GM21529 (cell line): ENCODE measurements at regions not wholly inside any gene's neighbourhood (a gene's known extent, or its start where the extent isn't known, plus 50 kb on each side); places are given as distances from the start of the nearest gene placed in this dataset.
A peak's percentile ranks its signal among the peaks of the same experiment; 100 is the strongest.

Experiments
- ATAC-seq: cut with Tn5 transposase; IDR thresholded peaks from one replicate; pipeline ENCODE4 v1.9.1; 2021; ENCODE audit not compliant: unreplicated experiment

GRCh38 chr1:34470401-34470800, 284.4 kb upstream of the GJB5 start:
- no peak for ATAC-seq

- no peak for ATAC-seq
These were observed 280.3 kb upstream of the GJB5 start for GRCh38 chr1:34474566-34474965.

- ATAC-seq = no peak
These were observed 278.5 kb upstream of the GJB5 start for GRCh38 chr1:34476371-34476770.

GRCh38 chr1:34477632-34478141, 277.2 kb upstream of the GJB5 start:
- ATAC-seq = no peak

GRCh38 chr1:34478515-34479076, 276.3 kb upstream of the GJB5 start:
- ATAC-seq = no peak

- no peak for ATAC-seq
These were observed 275.1 kb upstream of the GJB5 start for GRCh38 chr1:34479731-34480130.

GRCh38 chr1:34488080-34488708, 266.7 kb upstream of the GJB5 start:
- no peak for ATAC-seq

GRCh38 chr1:34500451-34500850, 254.4 kb upstream of the GJB5 start:
- ATAC-seq = no peak

- no peak for ATAC-seq
These were observed 243.0 kb upstream of the GJB5 start for GRCh38 chr1:34511802-34512201.

GRCh38 chr1:34518146-34518699, 236.6 kb upstream of the GJB5 start:
- ATAC-seq = no peak

- ATAC-seq = no peak
These were observed 234.7 kb upstream of the GJB5 start for GRCh38 chr1:34520111-34520510.

- no peak for ATAC-seq
These were observed 230.1 kb upstream of the GJB5 start for GRCh38 chr1:34524783-34525182.

- peak; percentile 74 for ATAC-seq
These were observed 224.7 kb upstream of the GJB5 start for GRCh38 chr1:34529935-34530859.

GRCh38 chr1:34532113-34532512, 222.7 kb upstream of the GJB5 start:
- ATAC-seq = peak; percentile 45

GRCh38 chr1:34538481-34538880, 216.4 kb upstream of the GJB5 start:
- ATAC-seq = no peak

- no peak for ATAC-seq
These were observed 207.7 kb upstream of the GJB5 start for GRCh38 chr1:34547046-34547674.

GRCh38 chr1:34549199-34549598, 205.6 kb upstream of the GJB5 start:
- no peak for ATAC-seq

- no peak for ATAC-seq
These were observed 176.5 kb upstream of the GJB5 start for GRCh38 chr1:34578306-34578705.

- ATAC-seq = no peak
These were observed 172.5 kb upstream of the GJB5 start for GRCh38 chr1:34582356-34582755.

- ATAC-seq = no peak
These were observed 167.1 kb upstream of the GJB5 start for GRCh38 chr1:34587761-34588160.

- ATAC-seq = no peak
These were observed 164.6 kb upstream of the GJB5 start for GRCh38 chr1:34590211-34590623.
